Sigmoid colon (tissue), 6 donors: ENCODE measurements at regions not wholly inside any gene's neighbourhood (a gene's known extent, or its start where the extent isn't known, plus 50 kb on each side); places are given as distances from the start of the nearest gene placed in this dataset.

ENCODE experiments used
- DNase-seq: peaks from one replicate; pipeline ENCODE4 v3.0.0-alpha.2; 2019
- H3K27ac ChIP-seq, 4 donors: fragments of 200-600 bp; sonication (generic); one replicate each; pipeline ENCODE4 v1.5.1; 2016 to 2019; ENCODE audit warnings: mild to moderate bottlenecking in 1 of 4
- H3K27me3 ChIP-seq, 3 donors: fragments of 200-600 bp; sonication (generic); one replicate each; pipeline ENCODE4 v1.5.1; 2019; ENCODE audit warnings: mild to moderate bottlenecking in 1 of 3
- H3K36me3 ChIP-seq, 4 donors: fragments of 200-600 bp; sonication (generic); one replicate each; pipeline ENCODE4 v1.5.1; 2016 to 2019
- H3K4me1 ChIP-seq, 4 donors: fragments of 200-600 bp; sonication (generic); one replicate each; pipeline ENCODE4 v1.5.1; 2017 to 2019
- H3K4me3 ChIP-seq, 4 donors: fragments of 200-600 bp; sonication (generic); one replicate each; pipeline ENCODE4 v1.5.1; 2017 to 2019; ENCODE audit warnings: mild to moderate bottlenecking in 2 of 4, moderate library complexity in 1 of 4
- H3K9me3 ChIP-seq, 4 donors: fragments of 200-600 bp in 3 of 4; sonication (generic) in 3 of 4; one replicate each; pipeline versions ENCODE4 v1.5.1 to v1.6.1; 2013 to 2019
- CTCF ChIP-seq, 4 experiments: fragments of 450-650 bp in 3 of 4; fragments of 200-600 bp in 1 of 4; IDR thresholded peaks; one replicate each; pipeline ENCODE4 v1.5.1; 2016 to 2019; ENCODE audit warnings: antibody characterized with exemption in 4 of 4, mild to moderate bottlenecking in 3 of 4, moderate library complexity in 2 of 4
- EP300 ChIP-seq, 4 donors: sonication (generic); formaldehyde crosslinking; IDR thresholded peaks; one replicate each; pipeline ENCODE4 v1.6.1; 2017; ENCODE audit warnings: antibody characterized with exemption in 4 of 4
- POLR2A ChIP-seq, 2 donors: fragments of 450-650 bp; IDR thresholded peaks; one replicate each; pipeline ENCODE4 v1.6.1; 2016; ENCODE audit warnings: antibody characterized with exemption in 2 of 2, mild to moderate bottlenecking in 2 of 2, moderate library complexity in 2 of 2
- POLR2AphosphoS5 ChIP-seq, 4 donors: sonication (generic); formaldehyde crosslinking; IDR thresholded peaks; one replicate each; pipeline ENCODE4 v1.6.1; 2017; ENCODE audit warnings: antibody characterized with exemption in 4 of 4
- WGBS, 2 donors: extraction: QIAGEN DNeasy Blood & Tissue Kit; methylation state at CpG; one replicate each; pipeline ENCODE4 v1.1.7; 2013; 5-methylcytosine and 5-hydroxymethylcytosine counted together
- intact Hi-C: fragments of 100-400 bp; cut with DNase I; formaldehyde crosslinking; loops from one replicate; pipeline ENCODE4 v1.15.1; 2023
- donor health status: healthy with polysubstance abuse.
- donor health status: healthy.

DNA sequence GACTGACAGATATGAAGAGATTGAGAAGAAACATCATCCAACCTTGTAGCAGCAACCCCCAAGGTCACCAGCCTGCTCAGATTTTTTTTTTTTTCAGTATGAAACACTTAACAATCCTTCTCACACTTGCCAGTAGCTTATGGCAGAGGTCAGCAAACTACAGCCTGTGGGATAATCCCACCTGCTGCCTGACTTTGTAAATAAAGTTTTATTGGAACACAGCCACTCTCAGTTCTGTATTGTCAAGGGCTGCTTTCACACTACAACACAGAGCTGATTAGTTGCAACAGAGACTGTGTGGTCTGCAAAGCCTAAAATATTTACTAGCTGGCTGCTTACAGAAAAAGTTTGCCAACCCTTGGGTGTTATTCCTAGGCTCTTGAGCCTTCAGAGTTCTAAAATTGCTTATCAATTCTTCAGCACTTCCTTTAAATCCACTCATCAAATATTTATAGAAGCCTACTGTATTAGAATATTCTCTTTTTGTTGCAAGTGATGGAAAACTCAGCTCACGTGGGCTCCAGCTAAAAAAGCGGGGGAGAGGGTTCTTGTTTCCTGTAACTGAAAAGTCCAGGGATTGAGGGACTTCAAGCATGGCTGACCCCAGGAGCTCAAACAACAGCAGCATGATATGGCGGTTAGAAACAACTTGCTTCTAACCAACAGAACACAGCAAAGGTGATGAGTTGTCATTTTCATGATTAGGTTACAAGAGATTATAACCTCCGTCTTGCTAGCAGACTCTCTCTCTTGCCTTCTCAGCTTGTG lies 246.1 kb downstream of the SHQ1 start:
- no peaks in the 10 kb centered on the region for H3K9me3 ChIP-seq
- no peak for DNase-seq
- H3K36me3 ChIP-seq: no peaks in the 10 kb centered on the region
- H3K4me1 ChIP-seq: peaks cover 0 to 14% (median 5%) of the 10 kb centered on the region in 4 donors
- WGBS, 2 donors: 85 to 92% methylated on average over 4 of the region's 4 CpGs
- intact Hi-C loops: no loop called here
- H3K4me3 ChIP-seq: no peak overlapping the region
- H3K27me3 ChIP-seq: no peaks in the 10 kb centered on the region
- no peak overlapping the region for H3K27ac ChIP-seq
- TF ChIP-seq EP300 (IDR thresholded peaks at IDR 0.05) (no peak), POLR2A (IDR thresholded peaks at IDR 0.05) (no peak), POLR2AphosphoS5 (IDR thresholded peaks at IDR 0.05) (no peak)

DNA sequence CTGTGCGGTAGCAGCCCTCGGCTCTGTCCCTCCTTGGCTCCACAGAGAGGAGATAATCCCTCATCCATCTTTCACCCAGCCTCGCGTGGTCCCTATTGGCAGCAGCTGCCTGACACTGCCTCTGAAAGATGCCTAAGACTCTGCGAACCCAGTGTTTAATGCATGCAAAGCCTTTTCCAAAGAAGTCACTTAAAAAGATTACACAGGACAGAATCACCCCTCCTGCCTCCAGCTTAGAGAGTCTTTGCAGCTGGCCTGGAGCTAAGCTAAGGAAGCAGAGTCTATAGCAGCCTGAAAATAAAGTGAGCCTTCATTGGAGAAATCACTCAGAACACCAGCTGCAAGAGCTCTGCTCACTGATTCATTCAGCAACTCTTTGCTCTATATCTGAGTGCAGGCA lies 247.2 kb downstream of the SHQ1 start:
- H3K9me3 ChIP-seq: no peaks in the 10 kb centered on the region
- H3K27me3 ChIP-seq: no peaks in the 10 kb centered on the region
- no peak overlapping the region for H3K4me3 ChIP-seq
- peaks cover 0 to 14% (median 5%) of the 10 kb centered on the region in 4 donors for H3K4me1 ChIP-seq
- TF ChIP-seq EP300 (IDR thresholded peaks at IDR 0.05): no peak
- no peak for TF ChIP-seq POLR2AphosphoS5 (IDR thresholded peaks at IDR 0.05)
- TF ChIP-seq CTCF (IDR thresholded peaks at IDR 0.05): no peak
- TF ChIP-seq POLR2A (IDR thresholded peaks at IDR 0.05): no peak
- intact Hi-C loops: no loop called here
- H3K27ac ChIP-seq: no peak overlapping the region
- DNase-seq: no peak
- no peaks in the 10 kb centered on the region for H3K36me3 ChIP-seq
- 82 to 87% methylated on average over 5 of the region's 5 CpGs for WGBS, 2 donors

GRCh38 chr3:72597756-72598195 lies 250.5 kb downstream of the SHQ1 start:
- DNase-seq: no peak
- 79% methylated on average over 5 of the region's 5 CpGs for WGBS, 2 donors
- H3K4me3 ChIP-seq: no peak overlapping the region
- no peaks in the 10 kb centered on the region for H3K4me1 ChIP-seq
- H3K27ac ChIP-seq: no peak overlapping the region
- intact Hi-C loops: no loop called here
- no peaks in the 10 kb centered on the region for H3K9me3 ChIP-seq
- TF ChIP-seq EP300 (IDR thresholded peaks at IDR 0.05) (no peak), POLR2AphosphoS5 (IDR thresholded peaks at IDR 0.05) (no peak), CTCF (IDR thresholded peaks at IDR 0.05) (no peak), POLR2A (IDR thresholded peaks at IDR 0.05) (no peak)
- H3K36me3 ChIP-seq: no peaks in the 10 kb centered on the region
- H3K27me3 ChIP-seq: no peaks in the 10 kb centered on the region

DNA sequence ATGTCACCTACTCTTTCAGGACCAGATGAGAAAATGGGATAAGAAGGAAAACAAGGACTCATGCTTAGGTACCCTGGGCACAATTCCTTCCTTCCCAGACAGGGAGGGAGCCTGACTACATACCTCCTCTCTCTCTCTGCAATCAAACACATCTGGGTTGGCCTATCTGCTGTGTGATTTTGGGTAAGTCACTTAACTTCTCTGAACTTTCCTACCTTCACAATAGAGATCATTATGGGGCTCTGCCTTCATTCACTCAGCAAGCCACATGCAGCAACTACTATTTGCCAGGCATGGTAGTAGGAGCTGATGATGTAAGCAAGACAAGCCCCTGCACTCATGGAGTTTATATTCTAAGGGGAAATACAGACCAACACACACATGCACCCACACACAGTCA lies 251.2 kb downstream of the SHQ1 start:
- H3K27me3 ChIP-seq: no peaks in the 10 kb centered on the region
- no peak for TF ChIP-seq POLR2A (IDR thresholded peaks at IDR 0.05)
- no peak for TF ChIP-seq CTCF (IDR thresholded peaks at IDR 0.05)
- no peak for TF ChIP-seq EP300 (IDR thresholded peaks at IDR 0.05)
- TF ChIP-seq POLR2AphosphoS5 (IDR thresholded peaks at IDR 0.05): no peak
- no peak overlapping the region for H3K4me3 ChIP-seq
- H3K4me1 ChIP-seq: peaks cover 0 to 5% (median 4%) of the 10 kb centered on the region in 4 donors
- no peak overlapping the region for H3K27ac ChIP-seq
- H3K9me3 ChIP-seq: no peaks in the 10 kb centered on the region
- intact Hi-C loops: no loop called here
- no peak for DNase-seq
- no peaks in the 10 kb centered on the region for H3K36me3 ChIP-seq

GRCh38 chr3:72595927-72596610 lies 252.2 kb downstream of the SHQ1 start:
- Histone ChIP-seq H3K4me1 (peaks cover 0 to 15% (median 14%) of the 10 kb centered on the region in 4 donors), H3K36me3 (no peaks in the 10 kb centered on the region), H3K9me3 (no peaks in the 10 kb centered on the region), H3K4me3 (no peak overlapping the region), H3K27ac (no peak overlapping the region), H3K27me3 (no peaks in the 10 kb centered on the region)
- TF ChIP-seq CTCF (IDR thresholded peaks at IDR 0.05): no peak
- no peak for TF ChIP-seq EP300 (IDR thresholded peaks at IDR 0.05)
- TF ChIP-seq POLR2AphosphoS5 (IDR thresholded peaks at IDR 0.05): no peak
- no peak for TF ChIP-seq POLR2A (IDR thresholded peaks at IDR 0.05)
- 96% methylated on average over 7 of the region's 7 CpGs for WGBS, 2 donors
- intact Hi-C loops: no loop called here
- no peak for DNase-seq
